GM19452 (cell line): ENCODE measurements at regions not wholly inside any gene's neighbourhood (a gene's known extent, or its start where the extent isn't known, plus 50 kb on each side); places are given as distances from the start of the nearest gene placed in this dataset.
"Not testable (repeated sequence)": the region's sequence is repeated elsewhere in the genome, so short reads cannot be mapped to it uniquely, and the experiment has no call there.

Experiments used
- ATAC-seq: cut with Tn5 transposase; IDR thresholded peaks from one replicate; pipeline ENCODE4 v1.9.1; 2021; ENCODE audit not compliant: unreplicated experiment

GRCh38 chr3:191518861-191519260 is 57.9 kb downstream of the PYDC2 start:
- no peak for ATAC-seq

DNA sequence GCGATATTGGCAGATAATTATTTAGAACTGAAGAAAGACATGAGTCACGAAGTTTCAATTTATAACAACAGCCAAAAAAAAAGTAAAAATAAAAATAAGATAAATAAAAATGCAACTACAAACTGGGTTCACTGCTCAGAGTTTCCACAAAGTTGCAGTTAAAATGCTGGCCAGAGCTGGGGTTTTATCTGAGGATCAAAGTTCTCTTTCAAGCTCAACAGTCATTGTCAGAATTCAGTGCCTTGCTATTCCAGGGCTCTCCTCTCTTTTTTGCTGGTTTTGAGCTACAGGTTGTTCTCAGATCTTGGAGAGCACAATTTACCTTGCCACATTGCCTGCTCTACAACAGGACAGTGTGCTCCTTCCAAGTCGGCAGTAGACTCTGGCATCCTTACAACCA is 60.1 kb downstream of the PYDC2 start:
- ATAC-seq: no peak

DNA sequence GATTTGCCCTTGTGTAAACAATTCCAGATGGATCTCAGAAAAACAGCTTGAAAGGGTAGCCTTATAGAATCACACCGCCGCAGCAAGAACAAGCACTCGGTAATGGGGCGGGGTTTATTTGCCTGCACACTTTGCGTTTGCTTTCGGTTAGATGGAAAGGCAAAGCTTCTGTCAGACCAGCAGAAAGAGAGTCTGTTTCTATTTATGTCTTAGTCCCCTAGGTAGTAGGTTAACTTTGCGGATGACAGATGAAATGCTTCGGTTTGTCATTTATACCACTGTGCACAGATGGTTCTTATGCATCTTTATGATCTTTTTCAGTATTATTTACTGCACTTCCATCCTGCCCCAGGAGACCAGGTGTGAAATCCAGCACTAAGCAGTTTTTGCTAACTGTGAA is 62.2 kb downstream of the PYDC2 start:
- no peak for ATAC-seq

DNA sequence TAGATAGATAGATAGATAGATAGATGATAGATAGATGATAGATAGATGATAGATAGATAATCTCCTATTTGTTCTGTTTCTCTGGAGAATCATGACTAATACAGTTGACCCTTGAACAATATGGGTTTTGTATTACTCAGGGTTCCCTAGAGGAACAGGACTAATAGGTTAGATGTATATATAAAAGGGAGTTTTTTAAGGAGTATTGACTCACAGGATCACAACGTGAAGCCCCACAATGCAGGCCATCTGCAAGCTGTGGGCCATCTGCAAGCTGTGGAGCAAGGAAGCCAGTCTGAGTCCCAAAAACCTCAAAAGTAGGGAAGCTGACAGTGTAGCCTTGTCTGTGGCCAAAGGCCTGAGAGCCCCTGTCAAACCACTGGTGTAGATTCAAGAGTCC is 67.6 kb downstream of the PYDC2 start:
- ATAC-seq: no peak

DNA sequence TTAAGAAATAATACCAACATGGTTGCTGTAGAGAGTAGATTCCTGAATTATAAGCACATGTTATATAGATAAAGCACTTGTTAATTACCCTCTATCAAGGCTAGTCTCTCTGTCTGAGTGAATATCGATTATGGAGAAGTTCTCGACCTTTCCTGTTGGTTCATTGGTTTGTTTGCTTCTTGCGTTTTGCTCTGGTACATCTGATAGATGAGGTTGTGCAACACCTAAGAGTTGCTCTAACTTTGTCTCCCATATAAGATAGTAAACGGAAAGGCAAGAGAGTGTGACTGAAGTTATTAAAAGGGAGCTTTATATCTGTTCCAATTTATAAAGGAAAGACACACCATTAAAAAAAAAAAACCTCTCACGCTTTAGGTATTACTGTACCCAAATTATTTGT is 69.0 kb downstream of the PYDC2 start:
- ATAC-seq: no peak

- ATAC-seq: no peak
Observed at GRCh38 chr3:191531434-191531972, 70.5 kb downstream of the PYDC2 start.

DNA sequence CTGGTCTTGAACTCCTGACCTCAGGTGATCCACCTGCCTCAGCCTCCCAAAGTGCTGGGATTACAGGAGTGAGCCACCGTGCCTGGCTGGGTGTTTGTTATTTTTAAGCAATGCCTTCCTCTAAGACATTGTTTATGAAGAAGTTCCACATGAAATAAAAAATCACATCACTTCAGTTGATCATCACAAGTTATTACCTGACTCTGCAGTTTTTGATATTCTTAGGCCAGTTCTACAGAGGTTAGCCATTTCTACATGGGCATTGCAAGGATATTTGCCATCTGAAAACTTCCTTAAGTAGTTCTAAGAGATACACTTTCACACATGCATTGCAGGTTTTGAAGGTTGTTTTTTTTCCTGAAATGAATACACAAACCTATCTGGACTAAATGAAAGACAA is 82.1 kb downstream of the PYDC2 start:
- ATAC-seq: no peak

GRCh38 chr3:191543897-191544296 is 82.9 kb downstream of the PYDC2 start:
- ATAC-seq: no peak

DNA sequence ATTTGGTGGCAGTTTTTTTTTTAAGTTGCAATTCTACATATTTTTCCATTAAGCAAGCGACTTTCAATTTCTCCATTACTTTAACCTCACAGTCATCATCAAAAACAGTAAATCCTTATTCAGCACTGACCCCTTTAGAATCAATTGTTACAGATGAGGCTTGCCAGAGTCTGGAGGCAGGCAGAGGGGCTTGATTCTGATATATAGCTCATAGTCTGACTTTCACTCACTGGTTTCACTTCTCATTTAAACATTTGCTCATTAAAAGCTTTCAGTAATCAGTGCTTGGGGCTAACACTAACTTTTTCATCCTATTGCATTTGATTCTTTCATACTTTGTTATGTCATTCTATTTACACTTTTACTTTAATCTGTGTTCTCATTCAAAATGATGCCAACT is 88.4 kb downstream of the PYDC2 start:
- no peak for ATAC-seq

DNA sequence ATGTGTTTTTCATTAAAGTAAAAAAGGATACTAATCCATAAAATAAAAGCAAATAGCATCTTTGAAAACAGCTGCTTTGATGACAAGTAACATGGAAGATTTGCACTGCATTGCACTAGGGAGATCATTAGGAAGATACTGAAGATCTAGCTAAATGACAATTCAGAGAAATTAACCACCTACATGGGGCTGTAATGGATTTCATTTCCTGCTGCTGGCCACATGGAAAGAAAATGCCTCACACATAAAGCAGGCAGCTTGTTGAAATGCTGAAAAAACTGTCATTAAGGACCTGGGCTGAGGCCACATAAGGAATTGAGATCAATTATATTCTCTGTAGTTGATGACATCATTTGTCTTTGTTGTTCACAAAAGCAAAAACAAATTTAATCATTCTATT is 94.1 kb downstream of the PYDC2 start:
- no peak for ATAC-seq

DNA sequence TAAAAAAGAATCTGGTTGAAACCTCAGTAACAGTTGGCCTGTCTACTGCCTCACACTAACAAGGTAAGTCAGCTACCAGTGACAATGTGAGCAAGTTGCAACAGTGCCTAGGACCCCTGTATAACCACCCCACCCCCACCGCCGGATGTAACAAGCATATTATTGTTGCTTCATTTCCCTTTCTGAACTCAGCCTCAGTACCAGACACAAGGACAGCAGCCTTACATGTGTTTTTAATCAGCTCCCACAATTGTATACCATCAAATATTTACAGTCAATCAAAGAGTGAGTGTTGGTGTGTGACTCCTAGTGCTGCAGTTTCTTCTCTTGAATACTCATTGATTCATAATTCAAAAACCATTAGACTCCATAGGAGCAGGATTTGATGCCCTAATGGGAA is 96.4 kb downstream of the PYDC2 start:
- ATAC-seq: no peak

- no peak for ATAC-seq
Observed at GRCh38 chr3:191563722-191564121, 102.8 kb downstream of the PYDC2 start.

DNA sequence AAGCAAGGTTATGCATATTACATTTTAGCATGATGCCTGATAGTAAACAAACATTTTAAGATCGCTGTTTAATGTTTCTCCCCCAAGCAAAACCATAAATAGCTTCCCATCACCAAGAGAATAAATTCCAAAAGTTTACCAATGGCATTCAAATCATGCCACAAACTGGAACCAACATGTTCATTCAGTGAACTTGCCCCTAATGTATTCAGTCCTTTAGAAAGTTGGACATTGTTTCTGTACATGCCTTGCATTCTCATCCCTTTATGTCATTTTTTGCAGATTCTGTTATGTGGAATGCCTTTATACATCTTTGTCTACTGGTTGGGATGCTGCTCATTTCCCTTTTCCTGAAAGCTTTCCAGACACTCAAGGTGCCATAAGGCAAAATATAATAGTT is 105.5 kb downstream of the PYDC2 start:
- ATAC-seq: no peak

DNA sequence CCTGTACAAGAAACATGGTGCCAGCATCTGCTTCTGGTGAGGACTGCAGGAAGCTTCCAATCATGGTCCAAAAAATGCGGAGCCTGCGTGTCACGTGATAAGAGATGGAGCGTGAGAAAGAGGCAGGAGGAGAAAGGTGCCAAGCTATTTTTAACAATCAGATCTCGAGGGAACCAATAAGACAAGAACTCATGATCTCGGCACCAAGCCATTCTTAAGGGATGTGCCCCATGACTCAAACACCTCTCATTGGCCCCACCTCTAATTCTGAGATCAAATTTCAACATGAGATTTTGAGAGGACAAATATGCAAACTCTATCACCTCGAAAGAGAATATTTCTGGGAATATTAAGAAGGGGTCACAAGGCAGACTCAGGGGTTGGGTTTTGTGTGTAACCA is 107.2 kb downstream of the PYDC2 start:
- no peak for ATAC-seq

GRCh38 chr3:191592105-191592504 is 131.1 kb downstream of the PYDC2 start:
- no peak for ATAC-seq

DNA sequence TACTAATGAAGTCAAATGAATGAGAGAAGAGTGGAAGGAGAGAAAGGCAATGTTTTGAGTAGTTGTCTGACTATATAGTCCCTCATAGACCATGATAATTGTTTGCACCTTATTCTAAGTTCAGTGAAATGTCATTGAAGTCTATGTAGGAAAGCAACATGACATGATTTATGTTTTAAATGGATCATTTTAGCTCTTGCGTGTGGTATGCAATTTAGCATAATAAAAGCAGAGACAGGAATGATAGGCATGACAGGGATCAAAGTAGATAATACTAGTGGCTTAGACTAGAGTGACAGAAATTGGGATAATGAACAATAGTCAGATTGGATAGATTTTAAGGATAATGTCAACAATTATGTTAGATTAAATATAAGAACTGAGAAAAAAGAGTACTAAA is 132.5 kb downstream of the PYDC2 start:
- ATAC-seq: no peak

DNA sequence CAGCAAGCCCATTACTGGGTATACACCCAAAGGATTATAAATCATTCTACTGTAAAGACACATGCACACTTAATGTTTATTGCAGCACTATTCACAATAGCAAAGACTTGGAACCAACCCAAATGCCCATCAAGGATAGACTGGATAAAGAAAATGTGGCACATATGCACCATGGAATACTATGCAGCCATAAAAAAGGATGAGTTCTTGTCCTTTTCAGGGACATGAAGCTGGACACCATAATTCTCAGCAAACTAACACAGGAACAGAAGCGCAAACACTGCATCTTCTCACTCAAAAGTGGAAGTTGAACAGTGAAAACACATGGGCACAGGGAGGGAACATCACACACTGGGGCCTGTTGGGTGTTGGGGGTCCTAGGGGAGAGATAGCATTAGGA is 154.5 kb downstream of the PYDC2 start:
- ATAC-seq: not testable (repeated sequence)

- ATAC-seq: no peak
Observed at GRCh38 chr3:191624299-191624698, 163.3 kb downstream of the PYDC2 start.

GRCh38 chr3:191627064-191627463 is 166.1 kb downstream of the PYDC2 start:
- ATAC-seq: no peak

DNA sequence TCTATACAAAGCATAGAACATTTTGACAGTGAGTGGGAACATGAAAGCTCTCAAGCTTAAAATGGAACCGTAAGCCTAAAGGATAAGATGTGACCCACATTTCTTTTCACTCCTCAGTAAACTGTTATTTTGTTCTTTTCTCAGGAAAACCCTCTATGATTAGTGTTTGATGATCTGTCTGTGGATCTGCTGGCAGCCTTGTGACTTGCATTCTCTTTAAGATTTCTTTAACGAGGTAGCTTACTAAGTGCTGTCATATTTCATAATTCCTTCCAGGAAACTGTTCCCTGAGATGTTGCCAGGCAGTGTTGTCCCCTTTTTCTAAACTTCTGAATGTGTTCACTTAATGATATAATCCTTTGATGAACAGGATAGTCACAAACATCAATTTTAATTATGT is 167.6 kb downstream of the PYDC2 start:
- no peak for ATAC-seq

GRCh38 chr3:191631496-191631895 is 170.5 kb downstream of the PYDC2 start:
- no peak for ATAC-seq

DNA sequence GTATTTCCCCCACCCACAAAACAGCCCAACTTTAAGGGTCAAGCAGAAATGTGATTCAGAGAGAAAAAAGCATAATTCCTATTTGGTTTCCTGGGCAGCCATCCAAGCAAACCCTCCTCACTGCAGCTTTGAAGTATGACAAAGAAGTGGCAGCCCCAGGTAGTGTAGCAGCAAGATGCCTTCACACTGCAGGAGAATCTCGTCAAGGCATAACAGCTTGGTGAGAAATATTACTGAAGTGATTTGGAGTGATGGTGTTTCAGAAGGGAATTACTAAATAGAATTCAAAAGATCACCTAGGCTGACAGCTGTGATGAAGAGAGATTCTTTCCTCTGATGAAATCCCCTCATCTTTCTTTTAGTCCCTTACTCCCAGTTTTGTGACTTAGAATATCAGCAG is 173.9 kb downstream of the PYDC2 start:
- no peak for ATAC-seq

GRCh38 chr3:191637611-191638010 is 176.6 kb downstream of the PYDC2 start:
- ATAC-seq: no peak

DNA sequence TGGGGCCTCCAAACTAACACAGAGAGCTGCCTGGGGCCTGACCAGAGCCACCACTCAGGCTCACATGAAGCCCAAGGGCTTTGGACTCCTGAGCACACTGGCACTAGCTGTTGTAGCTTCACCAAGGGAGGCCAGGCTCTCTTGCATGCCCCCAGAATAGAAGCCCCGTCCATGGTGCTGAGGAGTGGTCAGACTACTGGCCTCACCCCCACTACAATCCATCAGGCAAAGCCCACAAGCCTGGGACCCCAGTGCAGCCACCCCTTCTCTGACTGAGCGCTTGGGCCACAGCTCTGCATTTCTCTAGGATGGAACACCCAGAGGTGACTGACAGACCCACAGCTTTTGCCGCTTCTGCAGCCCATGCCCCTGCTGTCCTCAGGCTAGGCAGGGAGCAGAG is 180.8 kb downstream of the PYDC2 start:
- no peak for ATAC-seq
